Jurkat, Clone E6-1 (cell line): ENCODE measurements at regions not wholly inside any gene's neighbourhood (a gene's known extent, or its start where the extent isn't known, plus 50 kb on each side); places are given as distances from the start of the nearest gene placed in this dataset.
A peak's percentile ranks its signal among the peaks of the same experiment; 100 is the strongest.

Experiments used
- DNase-seq: peaks from one replicate; pipeline ENCODE4 v3.0.0-alpha.2; 2011; ENCODE audit warnings: low read depth, low spot score
- H3K4me3 ChIP-seq: 2 replicates; pipeline ENCODE4 v1.5.1; 2011; ENCODE audit warnings: mild to moderate bottlenecking, low read length, control low read depth, moderate library complexity

DNA sequence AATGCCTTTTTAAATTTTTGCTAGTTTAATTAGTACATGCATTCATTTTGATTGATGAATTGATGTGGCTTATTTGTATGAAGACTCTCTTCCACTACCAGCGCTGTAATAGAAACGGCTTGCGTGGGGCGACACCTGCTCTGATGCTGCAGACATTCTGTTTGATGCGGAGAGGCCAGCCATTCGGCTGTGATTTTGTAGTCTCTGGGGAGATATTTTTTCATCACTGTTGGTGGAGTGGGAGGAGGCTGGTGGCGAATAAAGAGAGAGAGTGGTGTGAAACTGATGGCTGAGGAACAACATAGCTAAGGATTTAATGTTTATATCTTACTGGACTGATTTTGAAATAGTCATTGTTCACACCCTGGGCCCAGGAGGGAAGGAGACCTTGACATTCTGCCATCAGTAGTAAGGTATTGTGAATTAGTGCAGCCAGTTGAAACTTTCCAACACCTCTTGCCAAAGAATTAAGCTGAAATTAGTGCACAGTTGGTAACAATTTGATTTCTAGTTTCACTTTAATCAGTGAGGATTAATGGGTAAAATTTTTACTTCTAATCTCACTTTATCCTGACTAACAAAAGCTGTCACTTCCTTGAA, 224.1 kb downstream of the MTX2 start:
- no peak overlapping the region for H3K4me3 ChIP-seq
- DNase-seq, result peak; percentile 71

DNA sequence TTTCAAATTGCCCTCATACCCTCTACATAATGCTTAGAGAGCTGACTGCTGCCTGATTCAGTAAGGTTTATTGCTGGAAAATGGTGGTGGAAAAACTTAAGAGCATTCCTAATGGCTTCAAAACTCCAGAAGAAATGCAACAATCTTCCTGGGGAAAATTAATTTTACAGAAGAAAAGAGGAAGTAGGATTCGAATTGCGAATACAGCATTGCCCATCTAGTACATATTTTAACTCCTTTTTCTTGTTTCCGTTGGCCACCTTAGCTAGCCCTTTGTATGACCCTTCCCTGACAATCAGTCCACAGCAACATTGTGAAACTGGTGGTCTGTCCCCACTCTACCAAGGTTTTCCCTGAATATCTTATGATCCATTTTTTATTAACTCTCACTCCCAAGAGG, 224.7 kb downstream of the MTX2 start:
- no peak overlapping the region for H3K4me3 ChIP-seq
- no peak for DNase-seq

DNA sequence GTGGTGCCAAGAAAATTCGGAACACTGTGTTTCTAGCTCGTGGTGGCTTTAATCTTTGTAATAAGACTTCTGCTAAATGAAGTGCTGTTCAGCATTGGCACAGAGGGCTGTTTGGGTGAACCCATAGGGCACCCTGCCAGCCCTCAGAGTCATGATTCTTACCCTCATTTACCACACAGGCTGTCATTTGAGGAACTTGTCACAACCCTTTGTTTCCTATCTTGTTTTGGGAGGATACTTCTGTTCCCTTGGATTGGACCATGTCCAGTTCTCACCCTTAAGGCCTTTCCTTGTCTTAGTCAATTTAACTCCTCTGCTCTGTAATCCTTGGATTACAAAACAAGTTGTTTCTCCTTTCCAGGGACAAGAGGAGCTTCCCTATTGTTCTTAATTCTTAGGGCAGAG, 225.7 kb downstream of the MTX2 start:
- H3K4me3 ChIP-seq, result no peak overlapping the region
- no peak for DNase-seq

DNA sequence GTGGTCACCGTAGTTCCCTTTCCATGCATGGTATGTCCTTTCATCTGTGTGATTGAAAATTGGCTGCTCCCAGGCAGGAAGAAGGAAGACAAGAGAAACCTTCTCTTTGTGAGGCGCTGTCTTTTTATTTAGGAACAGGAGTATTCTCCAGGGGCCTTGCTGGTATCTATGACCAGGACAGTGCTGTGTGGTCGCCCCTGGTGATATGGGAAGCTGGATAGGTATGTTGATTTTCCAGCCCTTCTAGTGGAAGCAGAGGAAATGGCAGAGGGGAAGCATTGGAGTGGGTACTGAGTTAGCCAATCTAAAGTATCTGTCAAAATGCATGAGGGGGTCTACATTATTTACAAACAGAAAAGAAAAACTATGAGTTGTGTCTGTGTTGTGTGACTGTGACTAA, 226.6 kb downstream of the MTX2 start:
- no peak for DNase-seq
- H3K4me3 ChIP-seq, result no peak overlapping the region

DNA sequence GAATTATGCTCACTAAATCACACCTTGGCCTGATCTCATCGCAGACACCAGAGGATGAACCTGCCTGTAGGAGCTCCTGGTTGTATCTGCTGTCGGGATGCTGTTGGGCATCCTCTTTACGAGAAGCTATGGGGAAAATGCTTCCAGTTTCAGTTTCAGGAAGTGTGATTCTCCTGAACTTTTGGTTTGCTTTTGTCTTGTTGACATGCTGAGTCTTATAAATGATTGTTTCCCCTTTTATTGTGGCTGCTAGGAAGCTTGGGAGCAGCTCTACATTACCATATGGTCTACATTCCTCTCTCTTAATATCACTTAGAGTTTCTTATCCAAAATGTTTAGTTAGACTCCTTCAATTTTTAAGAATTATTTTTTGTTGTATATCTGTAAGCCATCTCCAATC, 227.5 kb downstream of the MTX2 start:
- DNase-seq, result no peak

DNA sequence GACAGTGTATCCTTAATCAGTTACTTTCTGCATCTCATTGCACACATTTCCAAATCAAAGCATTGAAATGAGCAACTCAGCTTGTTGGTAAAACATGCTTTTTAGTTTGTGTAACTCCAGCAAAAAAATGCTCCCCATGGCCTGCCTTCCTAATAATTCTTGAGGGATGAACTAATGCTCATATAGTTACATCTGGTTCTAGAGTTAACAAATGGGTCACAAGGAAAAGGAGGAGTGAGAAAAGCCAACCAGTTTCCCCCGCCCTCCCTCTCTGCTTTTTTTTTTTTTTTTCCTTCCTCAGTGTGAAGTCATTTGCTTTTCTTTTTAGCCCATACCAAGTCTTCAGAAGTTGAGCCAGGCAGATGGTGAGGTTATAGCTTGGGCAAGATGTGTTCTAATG, 231.7 kb downstream of the MTX2 start:
- no peak overlapping the region for H3K4me3 ChIP-seq
- DNase-seq, result no peak

More for the DNA sequence above, 227.5 kb downstream of the MTX2 start:
- H3K4me3 ChIP-seq, result no peak overlapping the region

DNA sequence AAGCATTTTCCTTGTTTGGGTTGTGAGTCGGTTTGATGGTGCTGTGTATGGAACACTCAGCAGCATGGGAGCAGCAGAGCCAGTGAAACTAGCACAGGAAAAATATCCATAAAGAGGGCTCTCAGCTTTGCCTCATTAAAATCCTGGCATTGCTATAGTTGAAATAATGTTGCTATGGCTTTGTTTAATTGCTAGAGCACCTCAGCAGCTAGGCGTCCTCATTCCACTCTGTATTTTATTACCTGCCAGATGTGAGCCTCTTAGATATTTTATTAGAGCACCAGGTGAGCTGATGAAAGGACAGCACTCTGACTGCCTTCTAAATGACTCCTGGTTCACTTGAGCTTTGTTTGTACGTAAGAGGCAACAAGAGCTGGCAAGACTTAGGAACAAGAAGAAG, 232.4 kb downstream of the MTX2 start:
- H3K4me3 ChIP-seq, result no peak overlapping the region
- DNase-seq, result no peak

DNA sequence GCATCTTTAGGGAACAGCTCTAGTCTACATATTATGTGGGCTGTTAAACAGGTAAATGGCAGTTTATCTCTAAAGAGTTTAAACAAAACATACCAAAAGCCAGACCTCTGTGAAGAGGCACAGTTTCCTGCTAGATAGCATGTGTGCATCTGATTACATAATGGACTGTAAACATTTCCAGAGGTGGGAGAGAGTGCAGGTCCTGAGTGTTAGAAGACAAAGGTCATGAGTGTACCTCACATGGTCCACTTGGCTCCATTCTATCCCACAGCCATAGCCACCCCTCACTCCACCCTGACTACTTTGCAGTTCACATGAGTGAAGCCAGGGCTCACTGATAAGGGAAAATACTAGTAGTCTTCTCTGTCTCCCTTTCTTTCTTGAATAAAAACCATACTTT, 233.4 kb downstream of the MTX2 start:
- no peak overlapping the region for H3K4me3 ChIP-seq
- DNase-seq, result no peak

DNA sequence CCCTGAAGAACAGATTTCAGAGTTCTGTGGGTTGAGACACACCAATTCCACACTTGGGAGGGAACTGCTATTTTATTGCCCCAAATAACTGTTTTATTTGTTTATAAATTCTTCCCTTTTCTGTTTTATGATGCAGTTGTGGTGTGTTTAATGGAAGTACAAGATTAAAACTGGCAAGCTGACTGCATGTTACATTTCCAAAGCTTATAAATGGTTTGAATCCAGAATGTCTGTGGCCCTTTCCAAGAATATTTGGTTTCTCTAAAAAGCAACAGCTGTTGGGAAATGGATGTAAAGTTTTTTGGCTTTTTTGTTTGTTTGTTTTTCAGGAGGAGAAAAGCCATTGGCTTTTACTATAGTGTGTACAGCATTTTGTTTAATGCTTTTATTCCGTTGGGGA, 234.5 kb downstream of the MTX2 start:
- DNase-seq, result no peak
- no peak overlapping the region for H3K4me3 ChIP-seq

DNA sequence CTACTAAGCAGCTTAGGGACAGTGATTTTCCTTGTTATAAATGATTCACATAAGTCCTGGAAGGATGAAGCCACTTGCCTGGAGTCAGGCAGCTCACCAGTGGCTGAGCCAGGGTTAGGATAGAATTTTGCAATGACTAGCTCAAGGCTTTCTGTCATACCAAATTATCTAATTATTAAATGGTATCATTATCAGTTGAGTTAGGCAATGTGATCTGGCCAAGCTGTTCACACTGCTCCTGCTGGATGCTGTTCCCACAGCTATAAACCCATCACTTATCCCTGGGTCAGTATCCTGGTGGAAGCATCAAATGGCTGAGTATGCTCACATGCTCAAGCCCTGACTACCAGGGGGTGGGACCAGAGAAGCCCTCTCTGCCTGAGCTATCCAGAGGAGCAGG, 235.2 kb downstream of the MTX2 start:
- DNase-seq, result no peak

DNA sequence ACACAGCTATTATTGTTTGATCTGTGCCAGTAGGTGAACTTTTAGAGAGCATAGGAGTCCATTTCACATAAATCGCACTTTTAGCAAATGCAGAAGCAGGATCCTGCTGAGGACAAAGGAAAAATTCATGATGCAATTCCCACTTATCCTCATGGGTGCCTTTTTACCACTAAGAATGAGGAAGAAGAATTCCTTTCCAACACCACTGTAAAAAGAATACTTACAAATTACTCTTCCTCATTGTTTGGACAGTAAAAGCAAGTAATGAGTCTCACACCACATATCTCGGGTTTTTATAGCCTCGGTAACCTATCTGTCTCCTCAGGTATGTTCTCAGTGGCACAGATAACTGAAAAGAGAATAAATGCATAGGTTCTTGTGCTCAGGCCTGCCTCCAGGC, 238.5 kb downstream of the MTX2 start:
- DNase-seq, result no peak
- H3K4me3 ChIP-seq, result no peak overlapping the region

More for the DNA sequence above, 235.2 kb downstream of the MTX2 start:
- no peak overlapping the region for H3K4me3 ChIP-seq

DNA sequence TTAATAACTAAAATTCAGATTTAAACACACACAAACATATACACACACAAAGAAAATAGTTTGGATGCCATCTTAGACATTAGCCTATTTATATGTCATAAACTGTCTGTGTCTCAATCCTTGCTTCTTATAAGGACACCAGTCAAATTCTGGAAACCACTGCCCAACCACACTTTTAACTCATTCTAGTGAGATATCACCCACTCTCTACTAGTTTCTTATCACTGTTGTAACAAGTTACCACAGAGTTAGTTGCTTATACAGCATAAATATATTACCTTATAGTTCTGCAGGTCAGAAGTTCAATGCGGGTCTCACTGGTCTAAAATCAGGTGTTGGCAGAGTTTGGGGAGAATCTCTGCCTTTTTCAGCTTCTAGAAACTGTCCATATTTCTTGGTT, 239.1 kb downstream of the MTX2 start:
- no peak overlapping the region for H3K4me3 ChIP-seq
- DNase-seq, result no peak

DNA sequence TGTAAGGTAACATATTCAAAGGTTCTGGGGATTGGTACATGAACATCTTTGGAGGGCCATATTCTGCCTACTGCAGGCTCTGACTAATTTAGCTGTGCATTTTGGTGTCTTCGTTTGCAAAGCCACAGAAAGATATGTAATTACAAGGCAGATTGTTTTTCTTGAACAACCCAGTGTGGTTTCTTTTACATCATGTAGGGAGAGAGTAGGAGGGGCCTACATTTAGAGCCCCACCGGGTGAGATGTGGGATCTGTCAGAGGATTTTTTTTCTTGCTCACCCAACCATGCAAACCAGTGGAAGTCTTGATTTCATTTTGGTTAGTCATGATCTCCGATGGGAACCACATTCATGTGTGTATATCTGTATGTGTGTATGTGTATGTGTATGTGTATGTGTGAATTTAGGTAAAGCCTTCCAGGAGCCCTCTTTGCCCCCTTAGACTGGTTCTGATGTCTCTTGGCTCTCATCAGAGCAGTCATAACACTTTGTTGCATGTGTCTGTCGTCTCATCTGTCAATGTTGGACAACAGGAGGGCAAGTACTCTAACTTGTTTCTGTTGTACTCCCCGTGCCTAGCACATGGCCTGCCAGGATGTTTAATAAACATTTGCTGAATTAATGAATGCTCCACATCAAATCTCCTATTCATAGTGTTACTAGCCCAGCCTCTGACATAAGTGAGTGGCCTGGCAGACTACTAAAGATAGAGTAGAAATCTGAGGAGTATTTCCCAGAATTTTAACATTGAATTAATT, 239.9 kb downstream of the MTX2 start:
- peak; percentile 94 for DNase-seq
- H3K4me3 ChIP-seq, result no peak overlapping the region

DNA sequence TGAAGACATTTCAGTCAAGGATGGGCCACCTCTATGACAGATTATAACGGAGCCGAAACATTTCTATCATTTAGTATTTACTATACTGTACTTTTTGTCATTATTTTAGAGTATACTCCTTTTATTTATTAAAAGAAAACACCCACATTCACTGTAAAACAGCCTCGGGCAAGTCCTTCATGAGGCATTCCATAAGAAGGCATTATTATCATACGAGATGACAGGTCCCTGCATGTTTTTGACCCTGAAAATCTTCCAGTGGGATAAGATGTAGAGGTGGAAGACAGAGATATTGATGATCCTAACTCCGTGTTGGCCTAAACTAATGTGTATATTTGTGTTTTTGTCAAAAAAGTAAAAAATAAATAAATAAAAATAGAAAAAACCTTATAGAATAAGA, 245.0 kb downstream of the MTX2 start:
- no peak overlapping the region for H3K4me3 ChIP-seq

DNA sequence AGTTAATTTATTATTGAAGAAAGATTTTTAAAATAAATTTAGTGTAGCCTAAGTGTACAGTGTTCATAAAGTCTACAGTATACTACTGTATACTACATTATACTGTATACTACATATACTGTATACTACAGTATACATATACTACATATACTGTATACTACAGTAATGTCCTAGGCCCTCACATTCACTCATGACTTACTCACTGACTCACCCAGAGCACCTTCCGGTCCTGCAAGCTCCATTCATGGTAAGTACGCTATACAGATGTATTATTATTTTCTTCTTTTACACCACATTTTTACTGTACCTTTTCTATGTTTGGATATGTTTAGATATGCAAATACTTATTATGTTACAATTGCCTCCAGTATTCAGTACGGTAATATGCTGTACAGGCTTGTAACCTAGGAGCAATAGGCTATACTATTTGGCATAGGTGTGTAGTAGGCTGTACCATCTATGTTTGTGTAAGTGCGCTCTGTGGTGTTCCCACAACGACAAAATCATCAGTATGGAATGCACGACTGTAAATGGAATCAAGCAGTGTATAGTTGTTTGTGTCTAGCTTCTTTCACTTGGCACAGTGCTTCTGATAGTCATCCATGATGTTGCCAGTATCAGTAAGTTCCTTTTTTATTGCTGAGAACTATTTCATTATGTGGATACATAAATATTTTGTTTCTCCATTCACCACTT, 245.7 kb downstream of the MTX2 start:
- DNase-seq, result no peak

More for the DNA sequence above, 245.0 kb downstream of the MTX2 start:
- DNase-seq, result no peak

DNA sequence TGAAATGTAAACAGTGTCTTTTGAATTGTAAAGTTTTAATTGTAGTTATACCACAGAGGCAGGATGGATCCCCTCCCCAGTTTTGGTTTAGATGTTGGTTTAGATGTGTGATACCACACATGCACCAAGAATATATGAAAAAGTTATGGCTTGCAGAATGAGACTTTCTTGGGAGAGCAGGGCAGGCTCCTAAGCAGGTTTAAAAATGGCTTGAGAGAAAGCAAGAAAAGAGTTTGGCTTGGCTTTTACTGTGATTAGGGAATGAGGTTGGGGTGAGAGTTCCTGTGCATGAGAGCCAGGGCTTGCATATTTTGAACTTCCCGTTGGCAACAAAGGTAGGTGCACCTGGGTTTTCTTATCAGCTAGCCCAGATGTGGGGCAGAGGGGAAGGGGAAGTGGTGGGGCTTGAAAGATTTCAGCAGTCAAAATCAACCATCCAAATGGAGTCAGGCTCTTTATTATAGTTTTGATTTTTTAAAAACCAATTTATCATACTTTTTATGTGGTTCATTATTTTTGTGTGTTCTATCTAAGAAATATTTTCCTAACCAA, 246.9 kb downstream of the MTX2 start:
- DNase-seq, result peak; percentile 98
- H3K4me3 ChIP-seq, result no peak overlapping the region

More for the DNA sequence above, 245.7 kb downstream of the MTX2 start:
- H3K4me3 ChIP-seq, result no peak overlapping the region

DNA sequence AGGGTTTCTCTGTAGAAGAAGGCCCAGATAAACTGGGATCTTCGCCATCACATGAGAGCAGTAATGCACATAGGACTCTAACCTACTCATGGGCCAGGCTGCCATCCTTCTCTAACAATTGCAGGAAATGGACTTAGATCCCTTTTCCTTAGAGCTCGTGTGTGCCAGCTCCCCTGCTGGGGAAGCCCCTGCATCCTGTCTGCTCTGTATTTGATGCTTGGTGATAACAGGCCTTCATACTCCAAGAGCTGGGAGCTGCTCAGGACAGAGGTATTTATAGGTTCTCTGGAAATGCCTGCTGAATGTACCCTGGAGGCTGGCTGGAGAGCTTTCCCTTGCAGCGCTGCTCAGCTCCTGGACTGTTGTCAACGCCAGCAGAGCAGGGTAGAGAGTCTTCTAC, 249.6 kb downstream of the MTX2 start:
- no peak overlapping the region for H3K4me3 ChIP-seq
- no peak for DNase-seq

DNA sequence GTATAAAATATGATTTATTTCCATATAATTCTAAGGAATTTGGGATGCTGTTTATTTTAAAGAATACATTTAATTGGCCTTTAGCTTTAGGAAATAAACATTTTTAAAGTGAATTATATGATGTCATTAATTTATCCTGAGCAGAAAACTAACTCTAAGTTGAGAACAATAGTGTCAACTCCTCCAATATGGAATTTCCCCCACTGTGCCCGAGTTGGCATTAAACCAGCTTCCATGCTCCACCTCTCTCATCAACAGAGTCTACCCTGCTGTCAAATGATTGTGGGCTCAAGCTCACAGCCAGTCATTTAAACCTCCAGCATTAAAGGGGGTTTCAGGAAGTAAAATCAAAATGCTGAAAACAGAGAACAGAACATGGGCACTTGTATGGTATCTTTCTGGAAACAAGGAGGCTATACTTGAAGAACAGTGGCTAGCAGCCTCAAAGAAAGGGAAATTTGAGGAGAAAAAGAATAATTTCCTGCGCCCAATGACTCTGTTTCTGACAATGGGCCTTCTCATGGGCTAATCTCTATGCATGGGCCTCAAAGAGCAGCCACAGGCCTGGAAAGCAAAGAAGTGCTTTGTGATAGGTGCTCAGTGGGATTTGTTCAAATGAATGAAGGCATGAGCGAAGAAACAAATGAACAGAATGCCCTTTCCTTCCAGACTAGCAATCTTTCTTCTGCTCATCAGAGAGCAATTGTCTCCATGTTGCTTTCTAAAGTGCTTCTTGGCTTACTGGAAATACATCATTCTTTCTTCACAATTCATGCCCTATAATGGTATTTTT, 252.8 kb downstream of the MTX2 start:
- no peak for DNase-seq
- H3K4me3 ChIP-seq, result no peak overlapping the region

DNA sequence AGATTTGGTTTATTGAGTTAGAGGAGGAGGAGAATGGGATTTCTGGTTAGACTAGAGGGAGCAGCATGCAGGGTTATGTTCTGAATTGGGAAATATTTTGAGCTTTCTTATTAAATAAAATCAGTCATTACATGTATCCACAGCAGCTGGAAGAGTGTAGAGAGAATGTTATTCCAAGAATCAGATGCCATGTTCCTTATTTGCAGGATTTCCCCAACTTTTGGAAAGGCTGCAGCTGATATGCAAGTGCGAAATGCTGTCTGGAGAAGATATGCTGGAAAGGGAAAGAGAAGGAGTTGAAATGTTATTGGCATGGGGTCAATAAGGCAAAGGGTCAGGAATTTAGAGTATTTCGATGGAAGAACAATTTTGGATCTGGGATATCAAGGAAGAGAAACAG, 255.8 kb downstream of the MTX2 start:
- no peak for DNase-seq
- H3K4me3 ChIP-seq, result no peak overlapping the region
